Fibroblast of lung (primary cell): ENCODE measurements at regions not wholly inside any gene's neighbourhood (a gene's known extent, or its start where the extent isn't known, plus 50 kb on each side); places are given as distances from the start of the nearest gene placed in this dataset.

Experiments
- DNase-seq, 2 donors: peaks; one replicate each; pipeline versions ENCODE4 v3.0.0 to v3.0.0-alpha.2; 2010; ENCODE audit warnings: low read depth in 2 of 2
- H2AFZ ChIP-seq: 2 replicates; pipeline ENCODE4 v1.5.1; 2012; ENCODE audit warnings: low read length, control low read depth, inconsistent platforms
- H3K27ac ChIP-seq: 2 replicates; pipeline ENCODE4 v1.5.1; 2011; ENCODE audit warnings: low read length, control low read depth; ENCODE audit not compliant: insufficient read depth
- H3K27me3 ChIP-seq: 2 replicates; pipeline ENCODE4 v1.5.1; 2011; ENCODE audit warnings: mild to moderate bottlenecking, low read length; ENCODE audit not compliant: control insufficient read depth, insufficient read depth
- H3K36me3 ChIP-seq: 2 replicates; pipeline ENCODE4 v1.5.1; 2011; ENCODE audit warnings: low read length; ENCODE audit not compliant: control insufficient read depth, insufficient read depth
- H3K4me1 ChIP-seq: 2 replicates; pipeline ENCODE4 v1.5.1; 2011; ENCODE audit warnings: low read length; ENCODE audit not compliant: control insufficient read depth, insufficient read depth; ENCODE audit errors: extremely low read depth
- H3K4me2 ChIP-seq: 2 replicates; pipeline ENCODE4 v1.5.1; 2011; ENCODE audit warnings: low read length, control low read depth; ENCODE audit not compliant: insufficient read depth; ENCODE audit errors: extremely low read depth
- H3K4me3 ChIP-seq, 4 experiments: fragments of 200-600 bp in 1 of 4; sonication (generic) in 1 of 4; replicated peaks in 1 of 4; 2 replicates each; pipeline ENCODE4 v1.5.1; 2011 to 2016; ENCODE audit warnings: low read length in 4 of 4, low read depth in 3 of 4, mild to moderate bottlenecking in 3 of 4, control low read depth in 2 of 4, inconsistent platforms in 1 of 4, mixed read lengths in 1 of 4; ENCODE audit not compliant: insufficient read depth in 1 of 4; ENCODE audit errors: control extremely low read depth in 1 of 4
- H3K79me2 ChIP-seq: 2 replicates; pipeline ENCODE4 v1.5.1; 2012; ENCODE audit warnings: mild to moderate bottlenecking, low read length, inconsistent platforms; ENCODE audit not compliant: control insufficient read depth, insufficient read depth
- H3K9ac ChIP-seq: 2 replicates; pipeline ENCODE4 v1.5.1; 2011; ENCODE audit warnings: mild to moderate bottlenecking, low read length, control low read depth; ENCODE audit not compliant: insufficient read depth
- H3K9me3 ChIP-seq: 2 replicates; pipeline ENCODE4 v1.5.1; 2012; ENCODE audit warnings: low read depth, low read length; ENCODE audit not compliant: control insufficient read depth, insufficient read depth
- H4K20me1 ChIP-seq: 2 replicates; pipeline ENCODE4 v1.5.1; 2011; ENCODE audit warnings: low read length; ENCODE audit not compliant: control insufficient read depth, insufficient read depth; ENCODE audit errors: extremely low read depth
- EZH2 ChIP-seq: IDR thresholded peaks from 2 replicates; pipeline ENCODE4 v1.5.1; 2012; ENCODE audit warnings: low read length, control low read depth, mild to moderate bottlenecking; ENCODE audit errors: missing control alignments
- TF ChIP-seq, protein P1 (sequence below), 2 donors: IDR thresholded peaks in 1 of 2; conservative IDR thresholded peaks in 1 of 2; 1 replicate in 1 of 2; 2 replicates in 1 of 2; pipeline ENCODE4 v1.5.1; 2011 to 2012; ENCODE audit warnings: low read length in 2 of 2, control low read depth in 1 of 2, inconsistent platforms in 1 of 2, low read depth in 1 of 2, mild to moderate bottlenecking in 1 of 2

DNA sequence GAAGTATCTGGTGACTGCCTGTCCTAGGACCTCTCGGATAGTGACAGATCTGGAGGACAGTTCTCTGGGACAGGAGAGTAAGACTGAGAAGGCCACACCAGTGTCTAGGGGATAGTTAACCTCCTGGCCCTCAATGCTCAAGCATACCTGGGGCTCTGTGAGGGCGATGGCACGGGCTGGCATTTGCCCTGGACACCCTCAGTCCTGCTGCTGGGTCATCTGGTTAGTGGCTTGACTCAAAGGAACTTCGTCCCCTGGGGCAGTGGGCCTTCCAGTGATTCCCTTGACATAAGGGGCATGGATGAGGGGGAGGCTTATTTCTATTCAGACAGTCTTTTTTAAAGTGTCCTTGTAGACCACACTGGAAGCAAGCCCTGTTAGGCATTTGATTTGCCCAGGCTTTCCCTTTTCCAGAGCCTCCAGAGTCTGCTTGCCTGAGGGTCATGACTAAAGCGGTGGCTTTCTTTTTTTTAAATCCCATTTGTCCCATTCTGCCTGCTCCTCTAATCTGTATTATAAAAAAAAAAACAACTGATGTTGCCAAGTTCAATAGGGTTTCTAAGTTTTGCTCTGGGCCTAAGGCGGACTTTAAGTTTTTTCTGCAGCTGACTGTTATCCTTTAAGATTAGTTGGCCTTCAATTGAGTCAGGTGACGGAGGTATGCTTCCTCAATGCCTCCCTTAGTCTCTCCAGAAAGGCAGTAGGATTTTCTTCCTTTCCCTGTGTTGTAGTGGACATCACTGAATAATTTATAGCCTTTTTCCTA, 2083.5 kb upstream of the C9orf72 start:
- Histone ChIP-seq H3K9ac (no peak overlapping the region), H3K4me1 (no peaks in the 10 kb centered on the region), H2AFZ (no peak overlapping the region), H3K36me3 (no peaks in the 10 kb centered on the region), H4K20me1 (no peaks in the 10 kb centered on the region), H3K27ac (no peak overlapping the region), H3K79me2 (no peaks in the 10 kb centered on the region), H3K27me3 (no peaks in the 10 kb centered on the region), H3K4me2 (no peak overlapping the region), H3K4me3 (no peak overlapping the region), H3K9me3 (no peaks in the 10 kb centered on the region)
- TF ChIP-seq, protein P1, sequence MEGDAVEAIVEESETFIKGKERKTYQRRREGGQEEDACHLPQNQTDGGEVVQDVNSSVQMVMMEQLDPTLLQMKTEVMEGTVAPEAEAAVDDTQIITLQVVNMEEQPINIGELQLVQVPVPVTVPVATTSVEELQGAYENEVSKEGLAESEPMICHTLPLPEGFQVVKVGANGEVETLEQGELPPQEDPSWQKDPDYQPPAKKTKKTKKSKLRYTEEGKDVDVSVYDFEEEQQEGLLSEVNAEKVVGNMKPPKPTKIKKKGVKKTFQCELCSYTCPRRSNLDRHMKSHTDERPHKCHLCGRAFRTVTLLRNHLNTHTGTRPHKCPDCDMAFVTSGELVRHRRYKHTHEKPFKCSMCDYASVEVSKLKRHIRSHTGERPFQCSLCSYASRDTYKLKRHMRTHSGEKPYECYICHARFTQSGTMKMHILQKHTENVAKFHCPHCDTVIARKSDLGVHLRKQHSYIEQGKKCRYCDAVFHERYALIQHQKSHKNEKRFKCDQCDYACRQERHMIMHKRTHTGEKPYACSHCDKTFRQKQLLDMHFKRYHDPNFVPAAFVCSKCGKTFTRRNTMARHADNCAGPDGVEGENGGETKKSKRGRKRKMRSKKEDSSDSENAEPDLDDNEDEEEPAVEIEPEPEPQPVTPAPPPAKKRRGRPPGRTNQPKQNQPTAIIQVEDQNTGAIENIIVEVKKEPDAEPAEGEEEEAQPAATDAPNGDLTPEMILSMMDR (conservative IDR thresholded peaks at IDR 0.05 in 1 of 2, IDR thresholded peaks at IDR 0.05 in 1 of 2; ENCODE audit: low read depth in 1 of 2, low read length in 2 of 2), result no peak
- TF ChIP-seq EZH2, result no peak
- no peak for DNase-seq

DNA sequence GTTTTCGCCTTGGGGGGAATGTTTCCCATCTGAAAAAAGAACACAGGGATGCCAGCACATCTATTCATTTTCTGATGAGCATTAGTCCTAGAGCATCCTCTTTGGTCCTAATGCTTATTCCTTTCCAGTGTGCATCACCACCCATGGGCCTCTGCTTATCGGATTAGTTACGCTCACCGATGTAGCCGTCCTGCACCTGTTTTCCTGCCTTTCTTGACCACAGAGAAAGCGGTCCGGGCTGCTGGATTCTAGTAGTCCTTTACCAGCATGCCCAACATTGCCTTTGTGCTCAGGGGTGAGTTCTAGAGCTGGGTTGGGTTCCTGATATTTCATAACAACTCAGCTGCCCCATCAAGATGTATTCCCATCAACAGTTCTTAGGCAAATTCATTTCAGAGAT, 2084.5 kb upstream of the C9orf72 start:
- no peaks in the 10 kb centered on the region for H3K79me2 ChIP-seq
- H3K4me1 ChIP-seq, result no peaks in the 10 kb centered on the region
- H3K9ac ChIP-seq, result no peak overlapping the region
- TF ChIP-seq, protein P1 (conservative IDR thresholded peaks at IDR 0.05 in 1 of 2, IDR thresholded peaks at IDR 0.05 in 1 of 2; ENCODE audit: low read depth in 1 of 2, low read length in 2 of 2), result no peak
- TF ChIP-seq EZH2, result no peak
- DNase-seq, result no peak
- no peak overlapping the region for H2AFZ ChIP-seq
- H4K20me1 ChIP-seq, result no peaks in the 10 kb centered on the region
- H3K27me3 ChIP-seq, result no peaks in the 10 kb centered on the region
- H3K4me2 ChIP-seq, result no peak overlapping the region
- H3K4me3 ChIP-seq, result no peak overlapping the region
- no peaks in the 10 kb centered on the region for H3K9me3 ChIP-seq
- no peak overlapping the region for H3K27ac ChIP-seq
- no peaks in the 10 kb centered on the region for H3K36me3 ChIP-seq

DNA sequence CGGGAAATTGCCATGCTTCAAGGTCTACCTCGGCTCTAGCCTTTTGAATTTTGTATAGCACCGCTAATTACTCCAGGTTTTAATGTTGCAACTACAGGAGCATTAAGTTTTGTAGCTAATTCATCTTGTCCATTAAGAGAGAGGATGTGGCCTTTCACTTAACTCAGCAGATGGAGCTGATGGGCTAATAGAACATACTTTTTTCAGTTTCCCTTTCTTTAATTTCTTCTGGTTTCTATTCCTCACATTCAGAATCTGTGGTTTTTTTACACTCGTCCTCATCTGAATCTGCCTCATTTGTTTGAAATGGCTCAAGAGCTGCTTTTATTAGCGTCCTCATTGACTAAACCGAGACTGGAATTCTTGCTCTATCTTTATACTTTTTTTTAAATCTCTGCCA, 2085.7 kb upstream of the C9orf72 start:
- H3K27ac ChIP-seq, result no peak overlapping the region
- no peak for DNase-seq
- H3K4me1 ChIP-seq, result no peaks in the 10 kb centered on the region
- H2AFZ ChIP-seq, result no peak overlapping the region
- no peak overlapping the region for H3K4me3 ChIP-seq
- no peak overlapping the region for H3K9ac ChIP-seq
- H3K9me3 ChIP-seq, result no peaks in the 10 kb centered on the region
- TF ChIP-seq, protein P1 (conservative IDR thresholded peaks at IDR 0.05 in 1 of 2, IDR thresholded peaks at IDR 0.05 in 1 of 2; ENCODE audit: low read depth in 1 of 2, low read length in 2 of 2), result no peak
- no peak for TF ChIP-seq EZH2
- no peaks in the 10 kb centered on the region for H4K20me1 ChIP-seq
- no peak overlapping the region for H3K4me2 ChIP-seq
- no peaks in the 10 kb centered on the region for H3K79me2 ChIP-seq
- no peaks in the 10 kb centered on the region for H3K36me3 ChIP-seq
- H3K27me3 ChIP-seq, result no peaks in the 10 kb centered on the region
